Neural progenitor cell (in vitro differentiated cells): ENCODE measurements at regions not wholly inside any gene's neighbourhood (a gene's known extent, or its start where the extent isn't known, plus 50 kb on each side); places are given as distances from the start of the nearest gene placed in this dataset.

Source experiments
- DNase-seq: peaks from one replicate; pipeline ENCODE4 v3.0.0-alpha.2; 2016; ENCODE audit warnings: low spot score
- H2AFZ ChIP-seq: fragments of 200-600 bp; sonication (generic); replicated peaks from 2 replicates; pipeline ENCODE4 v1.6.1; 2016; ENCODE audit warnings: antibody characterized with exemption
- H3F3A ChIP-seq: fragments of 200-600 bp; sonication (generic); 2 replicates; pipeline ENCODE4 v1.6.1; 2016; ENCODE audit warnings: antibody characterized with exemption, low read depth
- H3K27ac ChIP-seq: fragments of 200-600 bp; sonication (generic); 2 replicates; pipeline ENCODE4 v1.5.1; 2016; ENCODE audit warnings: mild to moderate bottlenecking
- H3K27me3 ChIP-seq: fragments of 200-600 bp; sonication (generic); 2 replicates; pipeline ENCODE4 v1.6.1; 2016; ENCODE audit warnings: mild to moderate bottlenecking, moderate library complexity
- H3K36me3 ChIP-seq: fragments of 200-600 bp; sonication (generic); 2 replicates; pipeline ENCODE4 v1.5.1; 2016
- H3K4me1 ChIP-seq: fragments of 200-600 bp; sonication (generic); 2 replicates; pipeline ENCODE4 v1.6.1; 2016; ENCODE audit warnings: mixed run types
- H3K4me2 ChIP-seq: fragments of 200-600 bp; sonication (generic); 2 replicates; pipeline ENCODE4 v1.6.1; 2016
- H3K4me3 ChIP-seq: fragments of 200-600 bp; sonication (generic); 2 replicates; pipeline ENCODE4 v1.5.1; 2016
- H3K79me2 ChIP-seq: fragments of 200-600 bp; sonication (generic); 2 replicates; pipeline ENCODE4 v1.6.1; 2016; ENCODE audit warnings: low read depth
- H3K9ac ChIP-seq: fragments of 200-600 bp; sonication (generic); 2 replicates; pipeline ENCODE4 v1.6.1; 2016
- H3K9me3 ChIP-seq: fragments of 200-600 bp; sonication (generic); 2 replicates; pipeline ENCODE4 v1.5.1; 2016; ENCODE audit warnings: low read depth
- H4K20me1 ChIP-seq: fragments of 200-600 bp; sonication (generic); 2 replicates; pipeline ENCODE4 v1.6.1; 2016; ENCODE audit warnings: low read depth
- H3K27ac Mint-ChIP-seq: 3 replicates; pipeline ENCODE4 v1.8.0; 2021; ENCODE audit warnings: mixed read lengths
- H3K27me3 Mint-ChIP-seq: 2 replicates; pipeline ENCODE4 v1.8.0; 2022; ENCODE audit warnings: low read depth, mild to moderate bottlenecking, inconsistent platforms, moderate library complexity, mixed read lengths; ENCODE audit not compliant: insufficient read depth
- H3K36me3 Mint-ChIP-seq: 3 replicates; pipeline ENCODE4 v1.8.0; 2021; ENCODE audit warnings: mixed read lengths
- H3K4me1 Mint-ChIP-seq: 3 replicates; pipeline ENCODE4 v1.8.0; 2021; ENCODE audit warnings: mixed read lengths
- H3K4me3 Mint-ChIP-seq: 3 replicates; pipeline ENCODE4 v1.8.0; 2021; ENCODE audit warnings: mild to moderate bottlenecking, moderate library complexity, mixed read lengths
- H3K9me3 Mint-ChIP-seq: 3 replicates; pipeline ENCODE4 v1.8.0; 2020; ENCODE audit warnings: mixed read lengths
- CTCF ChIP-seq: fragments of 200-600 bp; sonication (generic); IDR thresholded peaks from 2 replicates; pipeline ENCODE4 v1.5.1; 2017; ENCODE audit warnings: antibody characterized with exemption, mild to moderate bottlenecking
- EZH2 ChIP-seq: fragments of 200-600 bp; sonication (generic); IDR thresholded peaks from 2 replicates; pipeline ENCODE4 v1.6.1; 2017; ENCODE audit warnings: antibody characterized with exemption, mild to moderate bottlenecking, moderate library complexity
- EZH2phosphoT487 ChIP-seq: fragments of 200-600 bp; sonication (generic); IDR thresholded peaks from 2 replicates; pipeline ENCODE4 v1.6.1; 2017; ENCODE audit warnings: antibody characterized with exemption

GRCh38 chr2:83536556-83536955 is 922.5 kb downstream of the SUCLG1 start:
- Histone ChIP-seq H3K9ac (no peak overlapping the region), H2AFZ (no peak overlapping the region), H3F3A (no peaks in the 10 kb centered on the region), H3K4me2 (no peak overlapping the region), H3K79me2 (no peaks in the 10 kb centered on the region), H3K27me3 (no peaks in the 10 kb centered on the region), H3K4me3 (no peak overlapping the region), H3K4me1 (peaks cover 5% of the 10 kb centered on the region), H3K9me3 (no peaks in the 10 kb centered on the region), H4K20me1 (no peaks in the 10 kb centered on the region), H3K36me3 (no peaks in the 10 kb centered on the region), H3K27ac (no peak overlapping the region)
- Mint-ChIP-seq H3K27ac (no peak overlapping the region), H3K4me1 (peaks cover 5% of the 10 kb centered on the region), H3K27me3 (no peaks in the 10 kb centered on the region), H3K4me3 (no peak overlapping the region), H3K9me3 (no peaks in the 10 kb centered on the region), H3K36me3 (no peaks in the 10 kb centered on the region)
- DNase-seq = no peak
- no peak for TF ChIP-seq EZH2
- no peak for TF ChIP-seq CTCF
- no peak for TF ChIP-seq EZH2phosphoT487

- no peaks in the 10 kb centered on the region for H4K20me1 ChIP-seq
- TF ChIP-seq EZH2 (no peak), EZH2phosphoT487 (no peak)
- no peak overlapping the region for H3K4me3 ChIP-seq
- H3K79me2 ChIP-seq = no peaks in the 10 kb centered on the region
- H3K27ac ChIP-seq = no peak overlapping the region
- H3K27me3 ChIP-seq = no peaks in the 10 kb centered on the region
- DNase-seq = no peak
- no peaks in the 10 kb centered on the region for H3F3A ChIP-seq
- peaks cover 12% of the 10 kb centered on the region for H3K4me1 Mint-ChIP-seq
- no peaks in the 10 kb centered on the region for H3K36me3 ChIP-seq
- no peaks in the 10 kb centered on the region for H3K27me3 Mint-ChIP-seq
- no peaks in the 10 kb centered on the region for H3K9me3 ChIP-seq
- H3K4me2 ChIP-seq = no peak overlapping the region
- H3K9ac ChIP-seq = no peak overlapping the region
- no peaks in the 10 kb centered on the region for H3K36me3 Mint-ChIP-seq
- H3K27ac Mint-ChIP-seq = no peak overlapping the region
- H3K4me3 Mint-ChIP-seq = no peak overlapping the region
- peaks cover 13% of the 10 kb centered on the region for H3K4me1 ChIP-seq
- H2AFZ ChIP-seq = no peak overlapping the region
- H3K9me3 Mint-ChIP-seq = peaks cover 2% of the 10 kb centered on the region
Observed at GRCh38 chr2:83534416-83534815, 924.7 kb downstream of the SUCLG1 start.

GRCh38 chr2:83531206-83531826 is 927.8 kb downstream of the SUCLG1 start:
- peak overlapping the region; percentile 92 for H3K27ac Mint-ChIP-seq
- Histone ChIP-seq H3K4me2 (peak overlapping the region; percentile 24), H3F3A (no peaks in the 10 kb centered on the region), H3K27me3 (no peaks in the 10 kb centered on the region), H3K36me3 (no peaks in the 10 kb centered on the region), H3K27ac (no peak overlapping the region), H3K79me2 (no peaks in the 10 kb centered on the region), H3K4me1 (peaks cover 13% of the 10 kb centered on the region), H3K9me3 (no peaks in the 10 kb centered on the region), H3K4me3 (no peak overlapping the region), H2AFZ (no peak overlapping the region), H4K20me1 (no peaks in the 10 kb centered on the region), H3K9ac (no peak overlapping the region)
- H3K36me3 Mint-ChIP-seq = no peaks in the 10 kb centered on the region
- H3K4me3 Mint-ChIP-seq = no peak overlapping the region
- peaks cover 12% of the 10 kb centered on the region for H3K4me1 Mint-ChIP-seq
- no peaks in the 10 kb centered on the region for H3K27me3 Mint-ChIP-seq
- peak; percentile 60 for DNase-seq
- peaks cover 2% of the 10 kb centered on the region for H3K9me3 Mint-ChIP-seq
- TF ChIP-seq EZH2phosphoT487 = no peak
- no peak for TF ChIP-seq EZH2
- TF ChIP-seq CTCF = no peak

- Histone ChIP-seq H3K27ac (no peak overlapping the region), H3K4me2 (no peak overlapping the region), H3K36me3 (no peaks in the 10 kb centered on the region), H4K20me1 (no peaks in the 10 kb centered on the region), H3K27me3 (no peaks in the 10 kb centered on the region), H3K79me2 (no peaks in the 10 kb centered on the region), H3F3A (no peaks in the 10 kb centered on the region), H3K9ac (no peak overlapping the region), H3K4me3 (no peak overlapping the region), H2AFZ (no peak overlapping the region), H3K4me1 (peaks cover 13% of the 10 kb centered on the region), H3K9me3 (no peaks in the 10 kb centered on the region)
- DNase-seq = no peak
- Mint-ChIP-seq H3K4me3 (no peak overlapping the region), H3K9me3 (peaks cover 2% of the 10 kb centered on the region), H3K27me3 (no peaks in the 10 kb centered on the region), H3K4me1 (peaks cover 12% of the 10 kb centered on the region), H3K36me3 (no peaks in the 10 kb centered on the region), H3K27ac (no peak overlapping the region)
- TF ChIP-seq EZH2phosphoT487 (no peak), EZH2 (no peak), CTCF (no peak)
Observed at GRCh38 chr2:83528767-83529166, 930.3 kb downstream of the SUCLG1 start.
